ENCODE measurements at regions not wholly inside any gene's neighbourhood (a gene's known extent, or its start where the extent isn't known, plus 50 kb on each side); places are given as distances from the start of the nearest gene placed in this dataset.

DNA sequence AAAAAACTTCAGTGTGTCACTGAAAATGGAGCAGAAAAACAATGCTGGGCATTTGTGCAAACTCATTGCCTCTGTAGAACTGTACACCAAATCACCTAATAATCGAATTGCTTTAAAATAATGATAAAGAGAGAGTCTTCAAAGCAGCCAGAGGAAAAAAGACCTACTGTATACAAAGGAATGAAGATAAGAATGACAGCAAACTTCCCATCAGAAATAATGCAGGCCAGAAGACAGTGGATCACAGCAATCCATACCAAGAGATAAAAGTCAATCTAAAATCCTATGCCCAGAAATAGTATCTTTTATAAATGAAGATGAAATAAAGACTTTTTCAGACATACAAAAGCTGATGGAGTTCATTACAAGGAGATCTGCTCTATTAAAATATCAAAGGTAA lies 134.7 kb upstream of the VEPH1 start:
- TF ChIP-seq SMC3 (conservative IDR thresholded peaks at IDR 0.05; ENCODE audit: poor library complexity) (no peak), CTCF (IDR thresholded peaks at IDR 0.05; ENCODE audit: poor library complexity, severe bottlenecking) (no peak), EZH2 (IDR thresholded peaks at IDR 0.05; ENCODE audit: borderline replicate concordance, insufficient read depth, low read length, poor library complexity, severe bottlenecking) (no peak), RAD21 (conservative IDR thresholded peaks at IDR 0.05) (no peak), POLR2AphosphoS5 (IDR thresholded peaks at IDR 0.05) (no peak), EP300 (conservative IDR thresholded peaks at IDR 0.05; ENCODE audit: poor library complexity, severe bottlenecking) (no peak), TAF1 (IDR thresholded peaks at IDR 0.05; ENCODE audit: low read depth) (no peak)
- TF ChIP-seq, protein P1, sequence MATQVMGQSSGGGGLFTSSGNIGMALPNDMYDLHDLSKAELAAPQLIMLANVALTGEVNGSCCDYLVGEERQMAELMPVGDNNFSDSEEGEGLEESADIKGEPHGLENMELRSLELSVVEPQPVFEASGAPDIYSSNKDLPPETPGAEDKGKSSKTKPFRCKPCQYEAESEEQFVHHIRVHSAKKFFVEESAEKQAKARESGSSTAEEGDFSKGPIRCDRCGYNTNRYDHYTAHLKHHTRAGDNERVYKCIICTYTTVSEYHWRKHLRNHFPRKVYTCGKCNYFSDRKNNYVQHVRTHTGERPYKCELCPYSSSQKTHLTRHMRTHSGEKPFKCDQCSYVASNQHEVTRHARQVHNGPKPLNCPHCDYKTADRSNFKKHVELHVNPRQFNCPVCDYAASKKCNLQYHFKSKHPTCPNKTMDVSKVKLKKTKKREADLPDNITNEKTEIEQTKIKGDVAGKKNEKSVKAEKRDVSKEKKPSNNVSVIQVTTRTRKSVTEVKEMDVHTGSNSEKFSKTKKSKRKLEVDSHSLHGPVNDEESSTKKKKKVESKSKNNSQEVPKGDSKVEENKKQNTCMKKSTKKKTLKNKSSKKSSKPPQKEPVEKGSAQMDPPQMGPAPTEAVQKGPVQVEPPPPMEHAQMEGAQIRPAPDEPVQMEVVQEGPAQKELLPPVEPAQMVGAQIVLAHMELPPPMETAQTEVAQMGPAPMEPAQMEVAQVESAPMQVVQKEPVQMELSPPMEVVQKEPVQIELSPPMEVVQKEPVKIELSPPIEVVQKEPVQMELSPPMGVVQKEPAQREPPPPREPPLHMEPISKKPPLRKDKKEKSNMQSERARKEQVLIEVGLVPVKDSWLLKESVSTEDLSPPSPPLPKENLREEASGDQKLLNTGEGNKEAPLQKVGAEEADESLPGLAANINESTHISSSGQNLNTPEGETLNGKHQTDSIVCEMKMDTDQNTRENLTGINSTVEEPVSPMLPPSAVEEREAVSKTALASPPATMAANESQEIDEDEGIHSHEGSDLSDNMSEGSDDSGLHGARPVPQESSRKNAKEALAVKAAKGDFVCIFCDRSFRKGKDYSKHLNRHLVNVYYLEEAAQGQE (IDR thresholded peaks at IDR 0.05; ENCODE audit: borderline replicate concordance): no peak
